ENCODE measurements at regions not wholly inside any gene's neighbourhood (a gene's known extent, or its start where the extent isn't known, plus 50 kb on each side); places are given as distances from the start of the nearest gene placed in this dataset.

DNA sequence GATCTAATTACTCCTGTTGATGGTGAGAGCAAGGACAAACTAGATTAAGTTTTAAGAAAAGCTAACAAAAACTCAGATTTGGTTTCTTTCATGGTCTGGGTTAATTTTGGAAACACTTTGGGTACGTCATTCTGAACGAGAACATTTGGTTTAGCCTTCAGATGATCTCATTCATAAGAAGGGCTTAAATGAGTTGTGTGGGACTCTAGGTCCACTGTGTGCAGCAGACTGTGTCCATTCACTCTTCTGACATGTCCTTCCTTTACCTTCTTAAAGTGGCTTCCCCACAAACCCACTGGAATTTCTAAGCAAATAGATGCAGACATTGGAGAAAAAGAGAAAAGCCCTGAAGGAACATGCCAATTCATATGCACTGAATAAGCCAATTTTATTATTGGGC, 96.8 kb downstream of the FBXO4 start:
- TF ChIP-seq, protein P1, sequence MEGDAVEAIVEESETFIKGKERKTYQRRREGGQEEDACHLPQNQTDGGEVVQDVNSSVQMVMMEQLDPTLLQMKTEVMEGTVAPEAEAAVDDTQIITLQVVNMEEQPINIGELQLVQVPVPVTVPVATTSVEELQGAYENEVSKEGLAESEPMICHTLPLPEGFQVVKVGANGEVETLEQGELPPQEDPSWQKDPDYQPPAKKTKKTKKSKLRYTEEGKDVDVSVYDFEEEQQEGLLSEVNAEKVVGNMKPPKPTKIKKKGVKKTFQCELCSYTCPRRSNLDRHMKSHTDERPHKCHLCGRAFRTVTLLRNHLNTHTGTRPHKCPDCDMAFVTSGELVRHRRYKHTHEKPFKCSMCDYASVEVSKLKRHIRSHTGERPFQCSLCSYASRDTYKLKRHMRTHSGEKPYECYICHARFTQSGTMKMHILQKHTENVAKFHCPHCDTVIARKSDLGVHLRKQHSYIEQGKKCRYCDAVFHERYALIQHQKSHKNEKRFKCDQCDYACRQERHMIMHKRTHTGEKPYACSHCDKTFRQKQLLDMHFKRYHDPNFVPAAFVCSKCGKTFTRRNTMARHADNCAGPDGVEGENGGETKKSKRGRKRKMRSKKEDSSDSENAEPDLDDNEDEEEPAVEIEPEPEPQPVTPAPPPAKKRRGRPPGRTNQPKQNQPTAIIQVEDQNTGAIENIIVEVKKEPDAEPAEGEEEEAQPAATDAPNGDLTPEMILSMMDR (IDR thresholded peaks at IDR 0.05; ENCODE audit: insufficient read depth, low read length, poor library complexity, severe bottlenecking) = no peak
- no peak for TF ChIP-seq EZH2phosphoT487 (conservative IDR thresholded peaks at IDR 0.05; ENCODE audit: low read length)
